Panc1 (cell line): ENCODE measurements at regions not wholly inside any gene's neighbourhood (a gene's known extent, or its start where the extent isn't known, plus 50 kb on each side); places are given as distances from the start of the nearest gene placed in this dataset.

Source experiments
- ATAC-seq: fragments of 200-7000 bp; cut with Tn5 transposase; 2 replicates; pipeline ENCODE4 v1.9.1; 2020; ENCODE audit warnings: mild to moderate bottlenecking, moderate library complexity
- BruUV-seq: library from RNA; stranded (reverse); fragments of 400-500 nt; replicated peaks from 2 replicates; lab custom pipeline; 2021; lab: Mats Ljungman, UMichigan
- CTCF ChIA-PET: fragments of 300-600 bp; sonication (Branson Sonifier 250); formaldehyde crosslinking; loops from one replicate; lab custom pipeline; 2022; ENCODE audit warnings: antibody characterized with exemption; lab: Charles Lee
- POLR2A ChIA-PET: fragments of 300-600 bp; sonication (Branson Sonifier 250); formaldehyde crosslinking; loops from one replicate; lab custom pipeline; 2022; ENCODE audit warnings: antibody characterized with exemption; lab: Charles Lee
- DNase-seq: peaks from one replicate; pipeline ENCODE4 v3.0.0-alpha.2; 2010; ENCODE audit warnings: low read depth, low spot score
- H3K27ac ChIP-seq: 2 replicates; pipeline ENCODE4 v1.5.1; 2011; ENCODE audit warnings: mild to moderate bottlenecking, low read length, inconsistent platforms
- H3K27me3 ChIP-seq: fragments of 200-500 bp; sonication (Bioruptor generic); 2 replicates; pipeline ENCODE4 v1.6.0; 2014; ENCODE audit warnings: low read length, inconsistent platforms; ENCODE audit not compliant: control insufficient read depth, insufficient read depth
- H3K36me3 ChIP-seq: fragments of 200-500 bp; sonication (Bioruptor generic); 2 replicates; pipeline ENCODE4 v1.5.1; 2014; ENCODE audit warnings: inconsistent platforms, mild to moderate bottlenecking, low read length, moderate library complexity; ENCODE audit not compliant: control insufficient read depth, insufficient read depth
- H3K4me1 ChIP-seq: 2 replicates; pipeline ENCODE4 v1.5.1; 2011; ENCODE audit warnings: inconsistent platforms, mild to moderate bottlenecking, low read length, moderate library complexity; ENCODE audit not compliant: control insufficient read depth, insufficient read depth
- H3K4me3 ChIP-seq, 2 experiments: 2 replicates each; pipeline ENCODE4 v1.5.1; 2011 to 2012; ENCODE audit warnings: low read depth in 2 of 2, low read length in 2 of 2, mild to moderate bottlenecking in 2 of 2, inconsistent platforms in 1 of 2, moderate library complexity in 1 of 2
- H3K9me3 ChIP-seq: fragments of 200-500 bp; sonication (Bioruptor generic); 2 replicates; pipeline ENCODE4 v1.5.1; 2014; ENCODE audit warnings: low read depth, mild to moderate bottlenecking, inconsistent platforms, low read length, moderate library complexity; ENCODE audit not compliant: control insufficient read depth, insufficient read depth
- POLR2AphosphoS5 ChIP-seq: IDR thresholded peaks from 2 replicates; pipeline ENCODE4 v1.6.1; 2012; ENCODE audit warnings: mild to moderate bottlenecking, low read depth, low read length, moderate library complexity
- REST ChIP-seq, 2 experiments: IDR thresholded peaks; 2 replicates each; pipeline ENCODE4 v1.6.1; 2011 to 2012; ENCODE audit warnings: low read depth in 2 of 2, control low read depth in 1 of 2, low read length in 1 of 2, mild to moderate bottlenecking in 1 of 2, moderate library complexity in 1 of 2; ENCODE audit not compliant: insufficient read depth in 1 of 2
- SIN3A ChIP-seq: IDR thresholded peaks from 2 replicates; pipeline ENCODE4 v1.6.1; 2012; ENCODE audit warnings: low read depth, mild to moderate bottlenecking, low read length, moderate library complexity, borderline replicate concordance; ENCODE audit not compliant: insufficient read depth
- TCF7L2 ChIP-seq: IDR thresholded peaks from 2 replicates; pipeline ENCODE4 v1.6.1; 2011; ENCODE audit warnings: mild to moderate bottlenecking, low read depth, low read length, inconsistent platforms
- in situ Hi-C: cut with HindIII; loops from 2 replicates; pipeline ENCODE4 v1.10.0; 2016; ENCODE audit warnings: low sequenced_read_pairs, low pct_unique_long_range_greater_than_20kb
- intact Hi-C: fragments of 100-400 bp; cut with micrococcal nuclease; formaldehyde crosslinking; loops from one replicate; pipeline ENCODE4 v1.10.0; 2022; ENCODE audit not compliant: unreplicated experiment
- TF ChIP-seq, protein P1 (sequence below): fragments of 450-650 bp; IDR thresholded peaks from 2 replicates; pipeline ENCODE4 v1.5.1; 2017; ENCODE audit warnings: mild to moderate bottlenecking

DNA sequence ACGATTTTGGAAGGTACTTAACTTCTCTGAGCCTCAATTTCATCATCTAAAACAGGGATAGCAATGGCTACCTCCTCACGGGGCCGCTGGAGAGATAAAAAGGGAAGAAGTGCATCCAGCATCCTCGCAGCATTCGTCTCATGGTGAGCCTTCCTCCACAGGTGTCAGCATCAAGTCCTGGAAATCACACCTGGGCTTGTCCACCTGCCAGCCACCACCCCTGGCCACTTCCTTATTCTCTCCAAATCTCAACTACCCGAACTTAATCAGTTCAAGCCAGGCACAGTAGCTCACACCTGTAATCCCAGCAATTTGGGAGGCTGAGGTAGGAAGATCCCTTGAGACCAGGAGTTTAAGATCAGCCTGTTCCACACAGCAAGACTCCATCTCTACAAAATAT is 234.5 kb downstream of the LY86 start:
- no peak overlapping the region for H3K27ac ChIP-seq

DNA sequence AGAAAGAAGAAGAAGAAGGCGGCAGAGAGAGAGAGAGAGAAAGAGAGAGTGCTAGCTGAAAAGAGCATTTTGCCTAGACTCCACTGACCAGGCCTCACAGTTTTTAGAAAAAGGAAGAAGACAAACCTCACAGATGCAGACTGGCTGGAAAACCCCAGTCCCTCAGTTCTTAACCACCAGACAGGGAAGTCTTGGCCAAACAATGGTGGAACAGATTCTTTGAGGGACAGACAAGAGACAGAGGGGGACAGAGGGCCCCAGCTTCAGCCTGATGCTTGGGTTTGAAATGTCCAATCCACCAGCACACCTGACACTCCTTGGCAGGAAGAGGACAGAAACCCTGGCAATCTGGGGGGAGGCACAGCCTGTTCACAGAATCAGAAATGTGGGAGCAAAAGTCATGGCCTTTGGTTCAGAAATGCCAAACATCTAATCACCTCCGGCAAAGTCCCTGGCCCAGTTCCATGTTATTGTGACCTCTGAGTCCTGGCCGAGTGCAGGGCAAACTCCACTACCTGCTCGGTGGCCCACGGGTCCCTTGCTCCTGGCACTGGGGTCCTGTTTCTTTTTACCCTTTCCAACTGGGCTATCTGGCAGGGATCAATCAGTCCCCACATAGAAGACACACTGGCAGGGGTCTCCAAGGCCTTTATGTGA is 235.2 kb downstream of the LY86 start:
- TF ChIP-seq POLR2AphosphoS5 = no peak
- TF ChIP-seq REST (IDR thresholded peaks at IDR 0.05; ENCODE audit: insufficient read depth in 1 of 2, low read depth in 2 of 2, low read length in 1 of 2) = no peak
- TF ChIP-seq, protein P1, sequence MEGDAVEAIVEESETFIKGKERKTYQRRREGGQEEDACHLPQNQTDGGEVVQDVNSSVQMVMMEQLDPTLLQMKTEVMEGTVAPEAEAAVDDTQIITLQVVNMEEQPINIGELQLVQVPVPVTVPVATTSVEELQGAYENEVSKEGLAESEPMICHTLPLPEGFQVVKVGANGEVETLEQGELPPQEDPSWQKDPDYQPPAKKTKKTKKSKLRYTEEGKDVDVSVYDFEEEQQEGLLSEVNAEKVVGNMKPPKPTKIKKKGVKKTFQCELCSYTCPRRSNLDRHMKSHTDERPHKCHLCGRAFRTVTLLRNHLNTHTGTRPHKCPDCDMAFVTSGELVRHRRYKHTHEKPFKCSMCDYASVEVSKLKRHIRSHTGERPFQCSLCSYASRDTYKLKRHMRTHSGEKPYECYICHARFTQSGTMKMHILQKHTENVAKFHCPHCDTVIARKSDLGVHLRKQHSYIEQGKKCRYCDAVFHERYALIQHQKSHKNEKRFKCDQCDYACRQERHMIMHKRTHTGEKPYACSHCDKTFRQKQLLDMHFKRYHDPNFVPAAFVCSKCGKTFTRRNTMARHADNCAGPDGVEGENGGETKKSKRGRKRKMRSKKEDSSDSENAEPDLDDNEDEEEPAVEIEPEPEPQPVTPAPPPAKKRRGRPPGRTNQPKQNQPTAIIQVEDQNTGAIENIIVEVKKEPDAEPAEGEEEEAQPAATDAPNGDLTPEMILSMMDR = no peak
- no peak for TF ChIP-seq TCF7L2
- no peak for TF ChIP-seq SIN3A
- Histone ChIP-seq H3K4me1 (no peaks in the 10 kb centered on the region), H3K36me3 (no peaks in the 10 kb centered on the region), H3K4me3 (no peak overlapping the region), H3K27me3 (no peaks in the 10 kb centered on the region), H3K27ac (no peak overlapping the region), H3K9me3 (no peaks in the 10 kb centered on the region)
- DNase-seq (no peak), ATAC-seq (no peak)
- in situ Hi-C loops = no loop called here
- BruUV-seq = no TSS peak
- intact Hi-C loops = no loop called here
- ChIA-PET CTCF (no interaction called here), POLR2A (no interaction called here)

More for the DNA sequence above, 234.5 kb downstream of the LY86 start:
- in situ Hi-C loops (no loop called here), intact Hi-C loops (no loop called here)
- H3K9me3 ChIP-seq = no peaks in the 10 kb centered on the region
- no peaks in the 10 kb centered on the region for H3K36me3 ChIP-seq
- ATAC-seq (no peak), DNase-seq (no peak)
- no peak overlapping the region for H3K4me3 ChIP-seq
- POLR2A ChIA-PET = no interaction called here
- H3K27me3 ChIP-seq = no peaks in the 10 kb centered on the region
- no TSS peak for BruUV-seq
- TF ChIP-seq SIN3A (no peak), POLR2AphosphoS5 (no peak), TCF7L2 (no peak), REST (IDR thresholded peaks at IDR 0.05; ENCODE audit: insufficient read depth in 1 of 2, low read depth in 2 of 2, low read length in 1 of 2) (no peak)
- TF ChIP-seq, protein P1 = no peak
- no peaks in the 10 kb centered on the region for H3K4me1 ChIP-seq
- CTCF ChIA-PET = no interaction called here
